ENCODE measurements at regions not wholly inside any gene's neighbourhood (a gene's known extent, or its start where the extent isn't known, plus 50 kb on each side); places are given as distances from the start of the nearest gene placed in this dataset.

- TF ChIP-seq ZNF8 (CRISPR knock-in tag; IDR thresholded peaks at IDR 0.05) (no peak), TCF4 (CRISPR knock-in tag; IDR thresholded peaks at IDR 0.05; ENCODE audit: borderline replicate concordance) (no peak), GLIS3 (CRISPR knock-in tag; IDR thresholded peaks at IDR 0.05) (no peak)
Observed at GRCh38 chr20:50351541-50351940, 158.6 kb upstream of the PTPN1 start.

Data from SK-N-SH treated with all-trans-retinoic acid at 6 μM for 48 hours (cell line).